GM23338 (cell line): ENCODE measurements at regions not wholly inside any gene's neighbourhood (a gene's known extent, or its start where the extent isn't known, plus 50 kb on each side); places are given as distances from the start of the nearest gene placed in this dataset.

Experiments used
- ATAC-seq: fragments of 200-7000 bp; cut with Tn5 transposase; 3 replicates; pipeline ENCODE4 v1.9.1; 2020
- DNase-seq: peaks from one replicate; pipeline ENCODE4 v3.0.0-alpha.2; 2015; ENCODE audit warnings: low spot score
- H2AFZ ChIP-seq: fragments of 200-600 bp; sonication (generic); 2 replicates; pipeline ENCODE4 v1.8.0; 2016; ENCODE audit warnings: antibody characterized with exemption, mild to moderate bottlenecking, moderate library complexity
- H3F3A ChIP-seq: fragments of 200-600 bp; sonication (generic); replicated peaks from 2 replicates; pipeline ENCODE4 v1.8.0; 2017; ENCODE audit warnings: antibody characterized with exemption, mixed run types, low read depth
- H3K27ac ChIP-seq: fragments of 200-600 bp; sonication (generic); 2 replicates; pipeline ENCODE4 v1.6.1; 2016; ENCODE audit warnings: low read depth
- H3K27me3 ChIP-seq: fragments of 200-600 bp; sonication (generic); 2 replicates; pipeline ENCODE4 v1.8.0; 2016; ENCODE audit warnings: mild to moderate bottlenecking, mixed run types, moderate library complexity; ENCODE audit not compliant: insufficient read depth
- H3K36me3 ChIP-seq: fragments of 200-600 bp; sonication (generic); 2 replicates; pipeline ENCODE4 v1.8.0; 2016; ENCODE audit warnings: mild to moderate bottlenecking; ENCODE audit not compliant: insufficient read depth
- H3K4me1 ChIP-seq: fragments of 200-600 bp; sonication (generic); 2 replicates; pipeline ENCODE4 v1.8.0; 2016; ENCODE audit warnings: mild to moderate bottlenecking, moderate library complexity; ENCODE audit not compliant: insufficient read depth
- H3K4me2 ChIP-seq: fragments of 200-600 bp; sonication (generic); 2 replicates; pipeline ENCODE4 v1.7.1; 2017; ENCODE audit warnings: mixed run types
- H3K4me3 ChIP-seq: fragments of 200-600 bp; sonication (generic); 2 replicates; pipeline ENCODE4 v1.6.1; 2016; ENCODE audit warnings: mixed run types
- H3K79me2 ChIP-seq: fragments of 200-600 bp; sonication (generic); replicated peaks from 2 replicates; pipeline ENCODE4 v1.8.0; 2017; ENCODE audit warnings: mild to moderate bottlenecking; ENCODE audit not compliant: insufficient read depth
- H3K9me2 ChIP-seq: fragments of 200-600 bp; sonication (generic); 2 replicates; pipeline ENCODE4 v1.8.0; 2017; ENCODE audit not compliant: insufficient read depth
- H4K20me1 ChIP-seq: fragments of 200-600 bp; sonication (generic); replicated peaks from 2 replicates; pipeline ENCODE4 v1.8.0; 2017; ENCODE audit warnings: mild to moderate bottlenecking; ENCODE audit not compliant: insufficient read depth
- H3K27ac Mint-ChIP-seq: 2 replicates; pipeline ENCODE4 v1.8.0; 2020; ENCODE audit warnings: inconsistent platforms, mild to moderate bottlenecking, moderate library complexity, mixed read lengths
- H3K27me3 Mint-ChIP-seq: 3 replicates; pipeline ENCODE4 v1.8.0; 2022; ENCODE audit warnings: low read depth, mild to moderate bottlenecking, moderate library complexity, mixed read lengths, inconsistent platforms; ENCODE audit not compliant: insufficient read depth, poor library complexity
- H3K36me3 Mint-ChIP-seq: 3 replicates; pipeline ENCODE4 v1.8.0; 2021; ENCODE audit warnings: low read depth, mild to moderate bottlenecking, inconsistent platforms, moderate library complexity, mixed read lengths
- H3K4me1 Mint-ChIP-seq: 3 replicates; pipeline ENCODE4 v1.8.0; 2020; ENCODE audit warnings: mild to moderate bottlenecking, inconsistent platforms, mixed read lengths
- H3K4me3 Mint-ChIP-seq: 3 replicates; pipeline ENCODE4 v1.8.0; 2021; ENCODE audit warnings: moderate library complexity, mild to moderate bottlenecking, inconsistent platforms, mixed read lengths
- H3K9me3 Mint-ChIP-seq: 3 replicates; pipeline ENCODE4 v1.8.0; 2020; ENCODE audit warnings: moderate library complexity, mild to moderate bottlenecking, inconsistent platforms, mixed read lengths
- CREB1 ChIP-seq: fragments of 250-450 bp; sonication (Bioruptor Pico); IDR thresholded peaks from 2 replicates; pipeline ENCODE4 v1.5.0; 2020; ENCODE audit warnings: low read depth, mild to moderate bottlenecking, moderate library complexity
- EZH2 ChIP-seq: fragments of 200-600 bp; sonication (generic); IDR thresholded peaks from one replicate; pipeline ENCODE4 v1.8.0; 2017; ENCODE audit warnings: antibody characterized with exemption, mild to moderate bottlenecking, low read depth; ENCODE audit not compliant: unreplicated experiment
- EZH2phosphoT487 ChIP-seq: fragments of 200-600 bp; sonication (generic); IDR thresholded peaks from one replicate; pipeline ENCODE4 v1.8.1; 2018; ENCODE audit warnings: antibody characterized with exemption; ENCODE audit not compliant: unreplicated experiment
- JUNB ChIP-seq: IDR thresholded peaks from one replicate; pipeline ENCODE4 v1.6.1; 2016; ENCODE audit warnings: antibody characterized with exemption; ENCODE audit not compliant: unreplicated experiment
- POLR2AphosphoS5 ChIP-seq: IDR thresholded peaks from 2 replicates; pipeline ENCODE4 v1.6.1; 2016; ENCODE audit warnings: antibody characterized with exemption, low read depth
- STAT1 ChIP-seq: IDR thresholded peaks from one replicate; pipeline ENCODE4 v1.6.1; 2016; ENCODE audit warnings: antibody characterized with exemption; ENCODE audit not compliant: unreplicated experiment
- ZNF114 ChIP-seq: fragments of 250-450 bp; sonication (Bioruptor Pico); IDR thresholded peaks from 2 replicates; pipeline ENCODE4 v1.5.0; 2020; ENCODE audit warnings: mild to moderate bottlenecking, moderate library complexity
- ZNF331 ChIP-seq: fragments of 250-450 bp; sonication (Bioruptor Pico); IDR thresholded peaks from 2 replicates; pipeline ENCODE4 v1.5.0; 2020; ENCODE audit warnings: low read depth, mild to moderate bottlenecking, moderate library complexity
- TF ChIP-seq, protein P1 (sequence below): IDR thresholded peaks from one replicate; pipeline ENCODE4 v1.6.1; 2018; ENCODE audit warnings: antibody characterized with exemption; ENCODE audit not compliant: unreplicated experiment
- TF ChIP-seq, protein P2 (sequence below), 2 experiments: fragments of 200-600 bp in 1 of 2; sonication (generic) in 1 of 2; conservative IDR thresholded peaks; 2 replicates each; pipeline versions ENCODE4 v1.5.1 to v1.6.1; 2016 to 2017; ENCODE audit warnings: antibody characterized with exemption in 2 of 2, low read depth in 2 of 2, mild to moderate bottlenecking in 2 of 2, moderate library complexity in 1 of 2
- TF ChIP-seq, protein P3 (sequence below): fragments of 250-450 bp; sonication (Bioruptor Pico); IDR thresholded peaks from 2 replicates; pipeline ENCODE4 v1.5.0; 2020; ENCODE audit warnings: mild to moderate bottlenecking, moderate library complexity

DNA sequence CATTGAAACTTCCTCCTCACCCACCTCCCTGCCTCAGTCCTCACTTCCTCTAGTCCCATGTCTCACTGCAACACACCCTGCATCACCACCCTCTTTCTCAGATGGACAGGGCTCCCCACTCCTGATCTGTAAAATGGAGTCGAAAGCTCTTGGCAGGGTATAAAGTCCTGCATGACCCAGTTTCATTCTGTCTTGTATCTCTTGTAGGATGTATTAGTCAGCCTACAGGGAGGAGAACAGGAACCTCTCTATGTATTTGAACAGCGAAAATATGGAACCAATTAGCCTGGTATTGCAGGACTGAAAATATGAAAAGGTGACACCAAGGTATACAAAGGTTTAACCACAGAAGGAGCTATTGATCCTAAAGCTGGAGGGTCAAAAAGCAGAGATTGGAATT is 156.9 kb upstream of the SNX19 start:
- no peak for TF ChIP-seq EZH2phosphoT487
- TF ChIP-seq POLR2AphosphoS5: no peak
- TF ChIP-seq, protein P1, sequence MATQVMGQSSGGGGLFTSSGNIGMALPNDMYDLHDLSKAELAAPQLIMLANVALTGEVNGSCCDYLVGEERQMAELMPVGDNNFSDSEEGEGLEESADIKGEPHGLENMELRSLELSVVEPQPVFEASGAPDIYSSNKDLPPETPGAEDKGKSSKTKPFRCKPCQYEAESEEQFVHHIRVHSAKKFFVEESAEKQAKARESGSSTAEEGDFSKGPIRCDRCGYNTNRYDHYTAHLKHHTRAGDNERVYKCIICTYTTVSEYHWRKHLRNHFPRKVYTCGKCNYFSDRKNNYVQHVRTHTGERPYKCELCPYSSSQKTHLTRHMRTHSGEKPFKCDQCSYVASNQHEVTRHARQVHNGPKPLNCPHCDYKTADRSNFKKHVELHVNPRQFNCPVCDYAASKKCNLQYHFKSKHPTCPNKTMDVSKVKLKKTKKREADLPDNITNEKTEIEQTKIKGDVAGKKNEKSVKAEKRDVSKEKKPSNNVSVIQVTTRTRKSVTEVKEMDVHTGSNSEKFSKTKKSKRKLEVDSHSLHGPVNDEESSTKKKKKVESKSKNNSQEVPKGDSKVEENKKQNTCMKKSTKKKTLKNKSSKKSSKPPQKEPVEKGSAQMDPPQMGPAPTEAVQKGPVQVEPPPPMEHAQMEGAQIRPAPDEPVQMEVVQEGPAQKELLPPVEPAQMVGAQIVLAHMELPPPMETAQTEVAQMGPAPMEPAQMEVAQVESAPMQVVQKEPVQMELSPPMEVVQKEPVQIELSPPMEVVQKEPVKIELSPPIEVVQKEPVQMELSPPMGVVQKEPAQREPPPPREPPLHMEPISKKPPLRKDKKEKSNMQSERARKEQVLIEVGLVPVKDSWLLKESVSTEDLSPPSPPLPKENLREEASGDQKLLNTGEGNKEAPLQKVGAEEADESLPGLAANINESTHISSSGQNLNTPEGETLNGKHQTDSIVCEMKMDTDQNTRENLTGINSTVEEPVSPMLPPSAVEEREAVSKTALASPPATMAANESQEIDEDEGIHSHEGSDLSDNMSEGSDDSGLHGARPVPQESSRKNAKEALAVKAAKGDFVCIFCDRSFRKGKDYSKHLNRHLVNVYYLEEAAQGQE: no peak
- no peak for TF ChIP-seq STAT1
- TF ChIP-seq, protein P2, sequence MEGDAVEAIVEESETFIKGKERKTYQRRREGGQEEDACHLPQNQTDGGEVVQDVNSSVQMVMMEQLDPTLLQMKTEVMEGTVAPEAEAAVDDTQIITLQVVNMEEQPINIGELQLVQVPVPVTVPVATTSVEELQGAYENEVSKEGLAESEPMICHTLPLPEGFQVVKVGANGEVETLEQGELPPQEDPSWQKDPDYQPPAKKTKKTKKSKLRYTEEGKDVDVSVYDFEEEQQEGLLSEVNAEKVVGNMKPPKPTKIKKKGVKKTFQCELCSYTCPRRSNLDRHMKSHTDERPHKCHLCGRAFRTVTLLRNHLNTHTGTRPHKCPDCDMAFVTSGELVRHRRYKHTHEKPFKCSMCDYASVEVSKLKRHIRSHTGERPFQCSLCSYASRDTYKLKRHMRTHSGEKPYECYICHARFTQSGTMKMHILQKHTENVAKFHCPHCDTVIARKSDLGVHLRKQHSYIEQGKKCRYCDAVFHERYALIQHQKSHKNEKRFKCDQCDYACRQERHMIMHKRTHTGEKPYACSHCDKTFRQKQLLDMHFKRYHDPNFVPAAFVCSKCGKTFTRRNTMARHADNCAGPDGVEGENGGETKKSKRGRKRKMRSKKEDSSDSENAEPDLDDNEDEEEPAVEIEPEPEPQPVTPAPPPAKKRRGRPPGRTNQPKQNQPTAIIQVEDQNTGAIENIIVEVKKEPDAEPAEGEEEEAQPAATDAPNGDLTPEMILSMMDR (conservative IDR thresholded peaks at IDR 0.05; ENCODE audit: low read depth in 2 of 2): no peak
- no peak for TF ChIP-seq JUNB
- no peaks in the 10 kb centered on the region for H3K79me2 ChIP-seq
- Mint-ChIP-seq H3K9me3 (no peaks in the 10 kb centered on the region), H3K4me1 (no peaks in the 10 kb centered on the region), H3K27me3 (peaks cover 2% of the 10 kb centered on the region), H3K27ac (no peak overlapping the region), H3K36me3 (no peaks in the 10 kb centered on the region; the same call in 2 of the 3 replicates), H3K4me3 (no peak overlapping the region)
- no peak overlapping the region for H3K4me2 ChIP-seq
- no peaks in the 10 kb centered on the region for H4K20me1 ChIP-seq
- H3K4me3 ChIP-seq: no peak overlapping the region
- peaks cover 22% of the 10 kb centered on the region for H3K9me2 ChIP-seq
- no peaks in the 10 kb centered on the region for H3K27me3 ChIP-seq
- no peaks in the 10 kb centered on the region for H3K36me3 ChIP-seq
- H3F3A ChIP-seq: no peaks in the 10 kb centered on the region
- no peaks in the 10 kb centered on the region for H3K4me1 ChIP-seq
- no peak overlapping the region for H2AFZ ChIP-seq
- no peak for ATAC-seq
- DNase-seq: no peak
- H3K27ac ChIP-seq: no peak overlapping the region

DNA sequence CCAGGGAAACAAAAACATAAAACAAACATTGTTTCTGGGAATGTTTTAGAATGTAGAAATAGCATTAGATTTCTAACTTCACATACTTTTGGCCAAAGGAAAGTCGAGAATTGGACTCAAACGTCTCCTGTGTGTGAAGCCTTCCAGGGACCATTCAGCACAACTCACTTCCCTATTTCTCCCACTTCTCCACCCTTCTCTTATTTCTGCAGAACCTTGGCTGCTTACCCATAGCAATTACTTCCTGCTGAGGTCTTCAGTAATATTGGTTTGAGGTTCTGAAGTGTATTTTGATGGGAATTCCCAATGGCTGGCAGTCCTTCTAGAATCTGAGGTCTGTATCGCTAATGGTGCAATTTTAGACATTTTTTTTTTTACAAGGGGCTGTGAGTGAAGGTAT is 158.3 kb upstream of the SNX19 start:
- no peaks in the 10 kb centered on the region for H3K27me3 ChIP-seq
- H2AFZ ChIP-seq: no peak overlapping the region
- no peaks in the 10 kb centered on the region for H3F3A ChIP-seq
- no peak overlapping the region for H3K27ac ChIP-seq
- Mint-ChIP-seq H3K36me3 (no peaks in the 10 kb centered on the region; the same call in 2 of the 3 replicates), H3K27me3 (peaks cover 2% of the 10 kb centered on the region), H3K27ac (no peak overlapping the region), H3K4me3 (no peak overlapping the region), H3K9me3 (no peaks in the 10 kb centered on the region), H3K4me1 (no peaks in the 10 kb centered on the region)
- DNase-seq: no peak
- H3K4me1 ChIP-seq: no peaks in the 10 kb centered on the region
- no peaks in the 10 kb centered on the region for H3K79me2 ChIP-seq
- H3K4me2 ChIP-seq: no peak overlapping the region
- H3K9me2 ChIP-seq: peaks cover 18% of the 10 kb centered on the region
- no peaks in the 10 kb centered on the region for H3K36me3 ChIP-seq
- H4K20me1 ChIP-seq: no peaks in the 10 kb centered on the region
- ATAC-seq: no peak
- H3K4me3 ChIP-seq: no peak overlapping the region
- TF ChIP-seq, protein P3, sequence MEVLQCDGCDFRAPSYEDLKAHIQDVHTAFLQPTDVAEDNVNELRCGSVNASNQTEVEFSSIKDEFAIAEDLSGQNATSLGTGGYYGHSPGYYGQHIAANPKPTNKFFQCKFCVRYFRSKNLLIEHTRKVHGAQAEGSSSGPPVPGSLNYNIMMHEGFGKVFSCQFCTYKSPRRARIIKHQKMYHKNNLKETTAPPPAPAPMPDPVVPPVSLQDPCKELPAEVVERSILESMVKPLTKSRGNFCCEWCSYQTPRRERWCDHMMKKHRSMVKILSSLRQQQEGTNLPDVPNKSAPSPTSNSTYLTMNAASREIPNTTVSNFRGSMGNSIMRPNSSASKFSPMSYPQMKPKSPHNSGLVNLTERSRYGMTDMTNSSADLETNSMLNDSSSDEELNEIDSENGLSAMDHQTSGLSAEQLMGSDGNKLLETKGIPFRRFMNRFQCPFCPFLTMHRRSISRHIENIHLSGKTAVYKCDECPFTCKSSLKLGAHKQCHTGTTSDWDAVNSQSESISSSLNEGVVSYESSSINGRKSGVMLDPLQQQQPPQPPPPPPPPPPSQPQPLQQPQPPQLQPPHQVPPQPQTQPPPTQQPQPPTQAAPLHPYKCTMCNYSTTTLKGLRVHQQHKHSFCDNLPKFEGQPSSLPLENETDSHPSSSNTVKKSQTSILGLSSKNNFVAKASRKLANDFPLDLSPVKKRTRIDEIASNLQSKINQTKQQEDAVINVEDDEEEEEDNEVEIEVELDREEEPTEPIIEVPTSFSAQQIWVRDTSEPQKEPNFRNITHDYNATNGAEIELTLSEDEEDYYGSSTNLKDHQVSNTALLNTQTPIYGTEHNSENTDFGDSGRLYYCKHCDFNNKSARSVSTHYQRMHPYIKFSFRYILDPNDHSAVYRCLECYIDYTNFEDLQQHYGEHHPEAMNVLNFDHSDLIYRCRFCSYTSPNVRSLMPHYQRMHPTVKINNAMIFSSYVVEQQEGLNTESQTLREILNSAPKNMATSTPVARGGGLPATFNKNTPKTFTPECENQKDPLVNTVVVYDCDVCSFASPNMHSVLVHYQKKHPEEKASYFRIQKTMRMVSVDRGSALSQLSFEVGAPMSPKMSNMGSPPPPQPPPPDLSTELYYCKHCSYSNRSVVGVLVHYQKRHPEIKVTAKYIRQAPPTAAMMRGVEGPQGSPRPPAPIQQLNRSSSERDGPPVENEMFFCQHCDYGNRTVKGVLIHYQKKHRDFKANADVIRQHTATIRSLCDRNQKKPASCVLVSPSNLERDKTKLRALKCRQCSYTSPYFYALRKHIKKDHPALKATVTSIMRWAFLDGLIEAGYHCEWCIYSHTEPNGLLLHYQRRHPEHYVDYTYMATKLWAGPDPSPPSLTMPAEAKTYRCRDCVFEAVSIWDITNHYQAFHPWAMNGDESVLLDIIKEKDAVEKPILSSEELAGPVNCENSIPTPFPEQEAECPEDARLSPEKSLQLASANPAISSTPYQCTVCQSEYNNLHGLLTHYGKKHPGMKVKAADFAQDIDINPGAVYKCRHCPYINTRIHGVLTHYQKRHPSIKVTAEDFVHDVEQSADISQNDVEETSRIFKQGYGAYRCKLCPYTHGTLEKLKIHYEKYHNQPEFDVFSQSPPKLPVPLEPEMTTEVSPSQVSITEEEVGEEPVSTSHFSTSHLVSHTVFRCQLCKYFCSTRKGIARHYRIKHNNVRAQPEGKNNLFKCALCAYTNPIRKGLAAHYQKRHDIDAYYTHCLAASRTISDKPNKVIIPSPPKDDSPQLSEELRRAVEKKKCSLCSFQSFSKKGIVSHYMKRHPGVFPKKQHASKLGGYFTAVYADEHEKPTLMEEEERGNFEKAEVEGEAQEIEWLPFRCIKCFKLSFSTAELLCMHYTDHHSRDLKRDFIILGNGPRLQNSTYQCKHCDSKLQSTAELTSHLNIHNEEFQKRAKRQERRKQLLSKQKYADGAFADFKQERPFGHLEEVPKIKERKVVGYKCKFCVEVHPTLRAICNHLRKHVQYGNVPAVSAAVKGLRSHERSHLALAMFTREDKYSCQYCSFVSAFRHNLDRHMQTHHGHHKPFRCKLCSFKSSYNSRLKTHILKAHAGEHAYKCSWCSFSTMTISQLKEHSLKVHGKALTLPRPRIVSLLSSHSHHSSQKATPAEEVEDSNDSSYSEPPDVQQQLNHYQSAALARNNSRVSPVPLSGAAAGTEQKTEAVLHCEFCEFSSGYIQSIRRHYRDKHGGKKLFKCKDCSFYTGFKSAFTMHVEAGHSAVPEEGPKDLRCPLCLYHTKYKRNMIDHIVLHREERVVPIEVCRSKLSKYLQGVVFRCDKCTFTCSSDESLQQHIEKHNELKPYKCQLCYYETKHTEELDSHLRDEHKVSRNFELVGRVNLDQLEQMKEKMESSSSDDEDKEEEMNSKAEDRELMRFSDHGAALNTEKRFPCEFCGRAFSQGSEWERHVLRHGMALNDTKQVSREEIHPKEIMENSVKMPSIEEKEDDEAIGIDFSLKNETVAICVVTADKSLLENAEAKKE (CRISPR knock-in tag): no peak
- TF ChIP-seq ZNF114 (CRISPR knock-in tag) (no peak), EZH2phosphoT487 (no peak), CREB1 (no peak), ZNF331 (CRISPR knock-in tag) (no peak), STAT1 (no peak), EZH2 (no peak)
